GM12873 (cell line): ENCODE measurements at regions not wholly inside any gene's neighbourhood (a gene's known extent, or its start where the extent isn't known, plus 50 kb on each side); places are given as distances from the start of the nearest gene placed in this dataset.

Experiments
- TF ChIP-seq, protein P1 (sequence below): IDR thresholded peaks from 2 replicates; pipeline ENCODE4 v1.5.1; 2012; ENCODE audit warnings: low read depth, mild to moderate bottlenecking, moderate library complexity, low read length, control low read depth; ENCODE audit not compliant: insufficient read depth; ENCODE audit errors: missing control alignments

DNA sequence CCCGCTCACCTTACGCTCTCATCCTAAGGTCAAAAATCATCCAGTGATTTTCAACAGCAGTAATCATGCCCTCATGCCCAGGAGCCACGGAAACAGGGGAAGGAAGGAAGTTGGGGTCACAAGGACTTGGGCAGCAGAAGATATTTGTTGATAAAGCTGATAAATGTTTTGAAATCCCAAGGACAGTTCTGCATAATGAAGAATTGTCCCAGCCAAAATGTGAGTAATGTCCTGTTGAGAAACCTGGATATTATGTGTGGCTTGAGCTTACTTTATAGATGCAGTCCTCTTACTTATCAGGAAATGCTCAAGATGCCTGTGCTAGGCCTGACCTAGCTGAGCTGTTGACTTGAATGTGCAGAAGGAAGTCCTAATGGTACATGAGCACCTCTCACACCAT, 263.0 kb upstream of the ZFP42 start:
- TF ChIP-seq, protein P1, sequence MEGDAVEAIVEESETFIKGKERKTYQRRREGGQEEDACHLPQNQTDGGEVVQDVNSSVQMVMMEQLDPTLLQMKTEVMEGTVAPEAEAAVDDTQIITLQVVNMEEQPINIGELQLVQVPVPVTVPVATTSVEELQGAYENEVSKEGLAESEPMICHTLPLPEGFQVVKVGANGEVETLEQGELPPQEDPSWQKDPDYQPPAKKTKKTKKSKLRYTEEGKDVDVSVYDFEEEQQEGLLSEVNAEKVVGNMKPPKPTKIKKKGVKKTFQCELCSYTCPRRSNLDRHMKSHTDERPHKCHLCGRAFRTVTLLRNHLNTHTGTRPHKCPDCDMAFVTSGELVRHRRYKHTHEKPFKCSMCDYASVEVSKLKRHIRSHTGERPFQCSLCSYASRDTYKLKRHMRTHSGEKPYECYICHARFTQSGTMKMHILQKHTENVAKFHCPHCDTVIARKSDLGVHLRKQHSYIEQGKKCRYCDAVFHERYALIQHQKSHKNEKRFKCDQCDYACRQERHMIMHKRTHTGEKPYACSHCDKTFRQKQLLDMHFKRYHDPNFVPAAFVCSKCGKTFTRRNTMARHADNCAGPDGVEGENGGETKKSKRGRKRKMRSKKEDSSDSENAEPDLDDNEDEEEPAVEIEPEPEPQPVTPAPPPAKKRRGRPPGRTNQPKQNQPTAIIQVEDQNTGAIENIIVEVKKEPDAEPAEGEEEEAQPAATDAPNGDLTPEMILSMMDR = no peak

DNA sequence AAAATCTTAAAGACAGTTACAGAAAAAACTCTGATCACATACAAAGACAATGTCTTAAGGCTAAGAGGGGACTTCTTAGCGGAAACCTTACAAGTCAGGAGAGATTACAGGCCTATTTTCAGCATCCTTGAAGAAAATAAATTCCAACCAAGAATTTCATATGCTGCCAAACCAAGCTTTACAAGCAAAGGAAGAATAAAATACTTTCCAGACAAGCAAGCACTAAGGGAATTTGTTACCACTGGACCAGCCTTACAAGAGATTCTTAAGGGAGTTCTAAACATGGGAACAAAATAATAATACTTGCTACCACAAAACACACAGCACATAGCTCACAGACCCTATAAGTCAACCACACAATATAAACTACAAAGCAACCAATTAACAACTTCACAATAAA, 255.8 kb upstream of the ZFP42 start:
- TF ChIP-seq, protein P1 = no peak

DNA sequence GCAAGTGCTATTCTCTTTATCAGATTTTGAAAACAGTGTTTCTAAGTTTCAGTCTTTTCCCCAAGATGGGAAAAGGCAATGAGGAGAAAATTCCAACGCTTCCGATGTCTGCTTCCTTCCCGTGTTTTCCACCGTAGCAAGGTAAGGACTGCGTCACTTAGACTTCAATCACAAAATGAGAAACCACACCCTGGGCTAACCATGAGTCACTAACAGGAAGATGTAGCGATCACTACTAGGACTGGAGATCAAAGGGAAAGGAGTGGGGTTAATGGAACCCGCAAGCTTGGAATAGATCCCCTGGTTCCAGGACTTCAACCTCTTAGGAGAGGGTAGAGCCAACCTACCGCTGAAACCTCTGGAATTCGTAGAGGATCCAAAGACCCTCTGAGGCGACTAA, 250.7 kb upstream of the ZFP42 start:
- TF ChIP-seq, protein P1 = no peak

GRCh38 chr4:187767158-187767557, 228.4 kb upstream of the ZFP42 start:
- TF ChIP-seq, protein P1 = no peak

DNA sequence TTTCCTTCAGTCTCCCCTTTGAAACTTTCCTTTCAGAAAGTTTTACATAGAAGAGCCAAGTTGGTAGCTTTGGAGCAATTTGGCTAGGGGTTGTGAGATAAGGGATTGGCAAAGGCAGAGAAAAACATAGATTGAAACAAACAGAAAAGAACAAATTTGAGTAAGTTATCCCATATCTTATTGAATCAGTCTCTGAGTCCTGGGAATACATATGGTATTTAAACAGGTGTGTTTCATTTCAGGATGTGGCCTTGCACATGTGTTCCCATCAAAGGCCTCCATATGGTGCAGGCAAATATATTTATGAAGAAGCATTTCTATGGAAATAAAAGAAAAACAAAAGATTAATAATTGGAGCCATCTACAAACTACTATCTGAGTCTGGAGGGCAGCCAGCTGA, 227.9 kb upstream of the ZFP42 start:
- TF ChIP-seq, protein P1 = no peak

- TF ChIP-seq, protein P1 = no peak
Observed at GRCh38 chr4:187770345-187770744, 225.2 kb upstream of the ZFP42 start.

DNA sequence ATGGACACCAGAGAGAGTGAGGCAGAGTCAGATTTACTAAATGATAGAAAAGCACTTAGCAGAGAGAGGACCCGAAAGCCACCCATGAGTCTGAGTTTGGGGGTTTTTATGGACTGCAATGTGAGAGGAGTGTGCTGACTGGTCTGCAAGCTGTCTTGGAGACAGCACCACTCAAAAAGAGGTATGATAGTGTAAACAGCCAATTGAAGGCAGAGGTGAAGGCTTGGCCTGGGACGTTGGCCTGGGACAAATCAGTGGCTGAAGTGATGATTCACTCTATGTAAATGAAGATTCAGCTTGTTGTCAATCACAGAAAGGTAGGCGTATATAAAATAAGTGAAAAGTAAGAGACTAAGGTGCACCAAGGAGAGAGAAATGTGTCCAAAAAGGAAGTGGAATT, 217.6 kb upstream of the ZFP42 start:
- TF ChIP-seq, protein P1 = no peak
